Aorta (tissue), 5 donors: ENCODE measurements at regions not wholly inside any gene's neighbourhood (a gene's known extent, or its start where the extent isn't known, plus 50 kb on each side); places are given as distances from the start of the nearest gene placed in this dataset.

ENCODE experiments used
- ATAC-seq: fragments of 200-7000 bp; cut with Tn5 transposase; one replicate; pipeline ENCODE4 v1.9.1; 2022; ENCODE audit warnings: moderate library complexity; ENCODE audit not compliant: low FRiP score
- DNase-seq, 2 donors: peaks; one replicate each; pipeline ENCODE4 v3.0.0-alpha.2; 2020
- H3K27ac ChIP-seq, 2 donors: one replicate each; pipeline ENCODE4 v1.5.1; 2013; ENCODE audit warnings: low read length in 2 of 2, mild to moderate bottlenecking in 2 of 2, moderate library complexity in 2 of 2, control low read depth in 1 of 2, inconsistent platforms in 1 of 2, low read depth in 1 of 2
- H3K27me3 ChIP-seq, 2 donors: one replicate each; pipeline ENCODE4 v1.6.1; 2013; ENCODE audit warnings: control low read depth in 1 of 2, low read length in 1 of 2, mild to moderate bottlenecking in 1 of 2, moderate library complexity in 1 of 2; ENCODE audit not compliant: insufficient read depth in 2 of 2, control insufficient read depth in 1 of 2
- H3K36me3 ChIP-seq, 2 donors: one replicate each; pipeline ENCODE4 v1.6.1; 2013; ENCODE audit warnings: control low read depth in 1 of 2, low read length in 1 of 2, mild to moderate bottlenecking in 1 of 2; ENCODE audit not compliant: insufficient read depth in 2 of 2, control insufficient read depth in 1 of 2
- H3K4me1 ChIP-seq, 2 donors: one replicate each; pipeline ENCODE4 v1.6.1; 2013; ENCODE audit warnings: low read length in 2 of 2, control low read depth in 1 of 2, mild to moderate bottlenecking in 1 of 2, moderate library complexity in 1 of 2; ENCODE audit not compliant: insufficient read depth in 2 of 2, control insufficient read depth in 1 of 2
- H3K4me3 ChIP-seq, 2 donors: one replicate each; pipeline ENCODE4 v1.5.1; 2013; ENCODE audit warnings: low read length in 2 of 2, control low read depth in 1 of 2, mild to moderate bottlenecking in 1 of 2
- H3K9me3 ChIP-seq: one replicate; pipeline ENCODE4 v1.6.1; 2013; ENCODE audit warnings: mild to moderate bottlenecking, low read length; ENCODE audit not compliant: control insufficient read depth
- WGBS, 2 donors: extraction: QIAGEN DNeasy Blood & Tissue Kit; methylation state at CpG; one replicate each; pipeline ENCODE4 v1.1.7; 2013; 5-methylcytosine and 5-hydroxymethylcytosine counted together
- intact Hi-C, 2 donors: fragments of 100-400 bp; cut with DNase I; formaldehyde crosslinking; loops; one replicate each; pipeline versions ENCODE4 v1.14.2 to v1.15.0; 2022
- donor health status: healthy with polysubstance abuse.
- donor health status: Bipolar disorder and iron deficiency.
- donor health status: DM: no; HTN: no; CAD: no.
- donor health status: DM: no; HTN: no; CAD: no.
- donor health status: DM: yes; HTN: yes; CAD: no.

GRCh38 chr13:32828711-32829110 lies 187.5 kb upstream of the KL start:
- H3K36me3 ChIP-seq: no peaks in the 10 kb centered on the region
- DNase-seq (no peak), ATAC-seq (no peak)
- no peak overlapping the region for H3K4me3 ChIP-seq
- no peaks in the 10 kb centered on the region for H3K9me3 ChIP-seq
- no peaks in the 10 kb centered on the region for H3K27me3 ChIP-seq
- WGBS, 2 donors: 95 to 96% methylated on average over 6 of the region's 6 CpGs
- H3K27ac ChIP-seq: no peak overlapping the region
- H3K4me1 ChIP-seq: no peaks in the 10 kb centered on the region
- intact Hi-C loops: no loop called here

DNA sequence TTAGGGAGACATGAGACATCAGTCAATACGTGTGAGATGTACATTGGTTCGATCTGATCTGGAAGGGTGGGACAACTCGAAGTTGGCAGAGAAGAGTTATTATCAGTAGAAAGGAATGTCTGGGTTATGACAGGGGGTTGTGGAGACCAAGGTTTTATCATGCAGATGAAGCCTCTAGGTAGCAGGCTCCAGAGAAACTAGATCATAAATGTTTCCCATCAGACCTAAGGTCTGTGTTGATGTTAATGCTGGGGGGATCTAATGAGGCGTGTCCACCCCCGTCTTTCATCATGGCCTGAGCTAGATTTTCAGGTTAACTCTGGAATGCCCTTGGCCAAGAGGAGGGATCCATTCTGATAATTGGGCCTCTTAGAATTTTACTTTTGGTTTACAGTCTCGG lies 187.0 kb upstream of the KL start:
- Histone ChIP-seq H3K9me3 (no peaks in the 10 kb centered on the region), H3K4me1 (no peaks in the 10 kb centered on the region), H3K36me3 (no peaks in the 10 kb centered on the region), H3K27me3 (no peaks in the 10 kb centered on the region), H3K4me3 (no peak overlapping the region), H3K27ac (no peak overlapping the region)
- 69 to 78% methylated on average over 6 of the region's 6 CpGs for whole genome bisulfite sequencing, 2 donors
- DNase-seq: no peak
- intact Hi-C loops: no loop called here
- no peak for ATAC-seq

DNA sequence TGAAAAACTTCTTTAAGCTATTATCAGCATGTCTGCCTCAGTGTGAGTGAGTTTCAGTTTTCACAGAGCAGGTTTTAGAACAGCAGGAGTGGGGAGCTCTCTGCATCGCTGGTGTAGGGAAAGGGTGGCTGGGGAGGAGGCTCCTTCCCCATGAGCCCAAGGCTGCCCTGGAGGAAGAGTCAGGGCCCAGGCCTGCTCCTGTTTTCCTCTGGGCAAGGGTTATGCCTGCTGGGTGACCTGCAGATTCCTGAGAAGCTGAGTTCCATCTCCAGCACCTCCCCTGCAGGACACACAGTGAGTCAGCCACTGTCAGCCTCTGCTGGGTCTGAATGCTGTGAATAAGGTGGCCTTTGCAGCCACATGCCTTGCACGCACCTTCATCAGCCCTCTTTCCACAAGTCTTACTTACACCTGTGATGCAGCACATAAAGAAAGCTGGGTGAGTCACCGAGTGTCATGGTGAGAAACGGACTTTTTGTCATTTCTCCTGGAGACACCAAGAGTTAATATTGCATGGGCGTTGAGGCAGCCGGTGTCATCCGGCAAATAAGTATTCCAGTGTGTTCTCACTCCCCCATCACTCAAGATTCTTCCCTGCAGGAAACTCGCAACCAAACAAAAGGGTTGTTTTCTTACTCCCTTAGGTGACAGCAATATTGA lies 186.4 kb upstream of the KL start:
- 85 to 86% methylated on average over 8 of the region's 8 CpGs for WGBS, 2 donors

DNA sequence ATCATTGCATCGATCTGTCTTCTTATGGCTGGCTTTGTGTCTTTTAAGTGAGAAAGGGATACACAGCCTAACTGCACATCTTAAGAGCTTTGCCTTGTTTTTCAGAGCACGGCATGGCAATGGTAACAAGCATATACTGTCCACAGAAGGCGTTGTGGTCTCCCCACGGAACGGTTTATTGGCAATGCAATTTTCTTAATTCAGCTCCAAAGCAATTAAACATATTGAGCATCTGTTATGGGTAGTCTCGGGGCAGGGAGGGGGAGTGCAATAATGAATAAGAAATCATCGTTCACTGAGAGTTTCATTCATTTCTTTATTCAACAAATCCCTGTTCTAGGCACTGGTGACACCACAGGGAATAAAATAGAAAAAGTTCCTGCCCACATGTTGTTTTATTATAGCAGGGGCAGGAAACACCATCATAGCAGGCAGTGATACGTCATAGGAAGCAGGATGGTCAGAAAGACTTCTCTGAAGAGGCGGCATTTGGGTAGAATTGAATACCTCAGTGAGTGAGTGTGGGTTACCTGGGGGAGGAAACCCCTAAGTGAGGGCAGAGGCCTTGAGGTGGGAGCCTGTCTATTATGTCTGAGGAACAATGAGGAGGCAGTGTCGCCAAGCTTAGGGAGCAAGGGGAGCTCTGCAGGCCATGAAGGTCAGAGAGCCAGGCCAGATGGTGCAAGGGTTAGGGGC lies 185.7 kb upstream of the KL start:
- Histone ChIP-seq H3K27ac (no peak overlapping the region), H3K27me3 (no peaks in the 10 kb centered on the region), H3K4me1 (no peaks in the 10 kb centered on the region), H3K36me3 (no peaks in the 10 kb centered on the region), H3K9me3 (no peaks in the 10 kb centered on the region), H3K4me3 (no peak overlapping the region)
- ATAC-seq (no peak), DNase-seq (no peak)
- WGBS, 2 donors: 89% methylated on average over 10 of the region's 10 CpGs
- intact Hi-C loops: no loop called here

More for the DNA sequence above, 186.4 kb upstream of the KL start:
- Histone ChIP-seq H3K27ac (no peak overlapping the region), H3K4me3 (no peak overlapping the region), H3K27me3 (no peaks in the 10 kb centered on the region), H3K9me3 (no peaks in the 10 kb centered on the region), H3K4me1 (no peaks in the 10 kb centered on the region), H3K36me3 (no peaks in the 10 kb centered on the region)
- DNase-seq: no peak
- intact Hi-C loops: no loop called here
- ATAC-seq: no peak

- intact Hi-C loops: no loop called here
- ATAC-seq (no peak), DNase-seq (no peak)
- Histone ChIP-seq H3K4me1 (no peaks in the 10 kb centered on the region), H3K36me3 (no peaks in the 10 kb centered on the region), H3K9me3 (no peaks in the 10 kb centered on the region), H3K4me3 (no peak overlapping the region), H3K27ac (no peak overlapping the region), H3K27me3 (no peaks in the 10 kb centered on the region)
- WGBS, 2 donors: 82 to 84% methylated on average over 5 of the region's 5 CpGs
Measured at GRCh38 chr13:32837307-32837972, 178.8 kb upstream of the KL start.

- DNase-seq: peak in 1 of 2 donors; percentile 54
- no peak overlapping the region for H3K4me3 ChIP-seq
- no peaks in the 10 kb centered on the region for H3K27me3 ChIP-seq
- 81 to 86% methylated on average over 18 of the region's 18 CpGs for WGBS, 2 donors
- no peaks in the 10 kb centered on the region for H3K36me3 ChIP-seq
- no peak overlapping the region for H3K27ac ChIP-seq
- ATAC-seq: no peak
- no peaks in the 10 kb centered on the region for H3K4me1 ChIP-seq
- no peaks in the 10 kb centered on the region for H3K9me3 ChIP-seq
- intact Hi-C loops: no loop called here
Measured at GRCh38 chr13:32837973-32838927, 178.0 kb upstream of the KL start.

DNA sequence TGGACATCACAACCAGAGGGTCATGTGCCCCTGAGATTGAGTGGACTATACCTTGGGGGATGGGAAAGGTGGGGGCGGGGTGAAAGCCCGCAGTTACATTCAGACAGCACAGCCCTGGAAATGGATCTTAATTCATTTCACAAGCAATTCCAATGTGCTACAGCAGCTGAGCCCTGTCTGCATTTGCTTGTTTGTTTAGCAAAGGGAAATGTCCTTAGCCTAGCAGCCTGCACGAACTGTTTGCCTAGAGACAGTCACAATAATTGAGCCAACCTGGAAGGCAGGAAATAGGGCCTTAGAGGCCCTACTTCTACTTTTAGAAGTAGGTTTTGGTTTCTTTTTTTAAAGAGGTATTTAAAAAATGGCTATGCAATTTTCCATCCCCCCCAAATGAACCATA lies 177.3 kb upstream of the KL start:
- Histone ChIP-seq H3K4me3 (no peak overlapping the region), H3K9me3 (no peaks in the 10 kb centered on the region), H3K4me1 (no peaks in the 10 kb centered on the region), H3K27me3 (no peaks in the 10 kb centered on the region), H3K27ac (peak overlapping the region in 1 of 2 donors; percentile 29), H3K36me3 (no peaks in the 10 kb centered on the region)
- DNase-seq: no peak
- peak; percentile 54 for ATAC-seq
- intact Hi-C loops: no loop called here
- WGBS, 2 donors: 17 to 18% methylated on average over 3 of the region's 3 CpGs

GRCh38 chr13:32840113-32840512 lies 176.1 kb upstream of the KL start:
- no peak for DNase-seq
- Histone ChIP-seq H3K4me1 (no peaks in the 10 kb centered on the region), H3K27ac (no peak overlapping the region), H3K9me3 (no peaks in the 10 kb centered on the region), H3K4me3 (no peak overlapping the region), H3K36me3 (no peaks in the 10 kb centered on the region), H3K27me3 (no peaks in the 10 kb centered on the region)
- ATAC-seq: no peak
- intact Hi-C loops: no loop called here
- 71 to 73% methylated on average over 5 of the region's 5 CpGs for WGBS, 2 donors
